ENCODE measurements at regions not wholly inside any gene's neighbourhood (a gene's known extent, or its start where the extent isn't known, plus 50 kb on each side); places are given as distances from the start of the nearest gene placed in this dataset.

DNA sequence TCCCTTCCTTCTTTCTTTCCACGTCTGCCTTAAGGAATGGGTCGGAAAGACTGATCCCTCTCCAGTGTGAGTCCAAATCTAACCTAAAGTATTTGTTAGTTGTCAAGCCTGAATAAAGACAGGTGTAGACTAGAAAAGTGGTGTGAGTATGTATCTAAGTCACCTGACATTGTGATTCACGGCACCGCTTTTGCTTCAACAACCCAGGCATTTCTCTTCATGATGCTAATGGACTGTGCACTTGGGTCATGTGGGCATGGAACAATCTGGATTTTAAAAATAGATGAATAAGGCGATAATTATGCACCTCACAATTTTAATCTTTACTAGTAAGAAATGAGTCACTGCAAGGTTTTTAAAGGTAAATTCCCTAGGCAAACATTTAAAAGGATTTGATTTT, 107.5 kb downstream of the LIPG start:
- intact Hi-C loops (cut with DNase I): no loop called here
- H3K27me3 ChIP-seq: no peaks in the 10 kb centered on the region
- no peaks in the 10 kb centered on the region for H3K4me1 ChIP-seq
- no peak overlapping the region for H3K27ac ChIP-seq
- no peak for TF ChIP-seq CTCF (IDR thresholded peaks at IDR 0.05)
- TF ChIP-seq POLR2A (IDR thresholded peaks at IDR 0.05): no peak
- TF ChIP-seq POLR2AphosphoS5 (IDR thresholded peaks at IDR 0.05; ENCODE audit: insufficient read depth in 1 of 2, low read depth in 1 of 2): no peak
- H3K4me3 ChIP-seq: no peak overlapping the region
- no peaks in the 10 kb centered on the region for H3K9me3 ChIP-seq
- H3K36me3 ChIP-seq: no peaks in the 10 kb centered on the region
- no peak for DNase-seq (ENCODE audit: extremely low spot score in 2 of 2)

DNA sequence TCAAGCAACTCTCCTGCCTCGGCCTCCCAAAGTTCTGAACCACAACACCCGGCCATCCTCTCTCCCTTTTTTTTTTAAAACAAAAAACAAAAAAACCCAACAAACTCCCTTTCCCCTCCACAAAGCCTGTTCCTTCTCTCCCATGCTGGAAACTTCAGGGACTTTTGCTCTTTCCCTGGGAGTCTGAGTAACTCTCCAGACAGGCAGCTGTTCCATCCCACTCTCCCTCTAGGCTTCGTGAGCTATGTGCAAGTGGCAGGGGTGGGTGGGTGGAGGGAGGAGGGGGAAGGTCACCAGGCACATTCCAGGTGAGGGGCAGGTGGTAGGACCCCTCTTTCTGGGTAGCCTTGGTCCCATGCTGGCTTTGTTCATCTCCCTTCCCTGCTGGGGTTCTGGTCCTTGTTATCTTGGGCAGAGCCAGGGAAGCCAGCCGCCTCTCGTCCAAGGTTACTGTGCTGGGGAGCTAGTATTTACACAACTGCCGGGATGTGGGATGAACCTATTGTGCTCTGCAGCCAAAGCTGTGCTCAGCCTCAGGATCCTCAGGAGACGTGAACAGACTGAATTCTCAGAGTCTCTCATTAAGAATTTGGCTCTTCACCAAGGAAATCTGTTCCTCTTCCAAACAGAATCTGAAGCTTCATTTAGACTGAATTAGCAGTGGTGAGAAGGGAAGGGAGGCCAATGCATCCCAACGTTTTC, 106.9 kb downstream of the LIPG start:
- Histone ChIP-seq H3K27ac (no peak overlapping the region), H3K4me1 (no peaks in the 10 kb centered on the region), H3K36me3 (no peaks in the 10 kb centered on the region), H3K9me3 (no peaks in the 10 kb centered on the region), H3K27me3 (no peaks in the 10 kb centered on the region), H3K4me3 (no peak overlapping the region)
- TF ChIP-seq POLR2AphosphoS5 (IDR thresholded peaks at IDR 0.05; ENCODE audit: insufficient read depth in 1 of 2, low read depth in 1 of 2) (no peak), POLR2A (IDR thresholded peaks at IDR 0.05) (no peak), CTCF (IDR thresholded peaks at IDR 0.05) (no peak)
- intact Hi-C loops (cut with DNase I): no loop called here
- DNase-seq (ENCODE audit: extremely low spot score in 2 of 2): no peak

DNA sequence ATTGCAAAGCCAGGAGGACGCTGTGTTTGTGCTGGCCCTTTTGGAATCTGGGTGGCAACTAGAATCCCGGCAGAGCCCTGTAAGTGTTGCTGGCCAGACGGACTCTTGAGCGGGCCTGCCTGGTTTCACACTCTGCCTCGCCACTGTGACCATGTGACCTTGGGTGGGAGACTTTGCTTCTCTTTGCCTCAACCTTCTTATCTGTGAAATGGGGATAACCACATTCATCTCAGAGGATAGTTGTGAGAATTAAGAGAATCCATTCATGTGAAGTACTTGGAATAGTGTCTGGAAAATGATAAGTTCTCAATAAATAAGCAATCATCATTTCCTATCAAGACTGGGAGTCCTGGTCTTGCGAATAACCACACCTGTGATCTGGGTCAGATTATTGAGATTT, 105.6 kb downstream of the LIPG start:
- no peaks in the 10 kb centered on the region for H3K36me3 ChIP-seq
- no peaks in the 10 kb centered on the region for H3K4me1 ChIP-seq
- TF ChIP-seq POLR2AphosphoS5 (IDR thresholded peaks at IDR 0.05; ENCODE audit: insufficient read depth in 1 of 2, low read depth in 1 of 2): no peak
- TF ChIP-seq CTCF (IDR thresholded peaks at IDR 0.05): no peak
- TF ChIP-seq POLR2A (IDR thresholded peaks at IDR 0.05): no peak
- no peak for DNase-seq (ENCODE audit: extremely low spot score in 2 of 2)
- H3K27ac ChIP-seq: no peak overlapping the region
- intact Hi-C loops (cut with DNase I): no loop called here
- no peak overlapping the region for H3K4me3 ChIP-seq
- no peaks in the 10 kb centered on the region for H3K27me3 ChIP-seq
- no peaks in the 10 kb centered on the region for H3K9me3 ChIP-seq

GRCh38 chr18:49666045-49666775, 104.4 kb downstream of the LIPG start:
- Histone ChIP-seq H3K36me3 (no peaks in the 10 kb centered on the region), H3K4me1 (no peaks in the 10 kb centered on the region), H3K4me3 (no peak overlapping the region), H3K27me3 (no peaks in the 10 kb centered on the region), H3K27ac (no peak overlapping the region), H3K9me3 (no peaks in the 10 kb centered on the region)
- intact Hi-C loops (cut with DNase I): no loop called here
- TF ChIP-seq POLR2A (IDR thresholded peaks at IDR 0.05): no peak
- TF ChIP-seq POLR2AphosphoS5 (IDR thresholded peaks at IDR 0.05; ENCODE audit: insufficient read depth in 1 of 2, low read depth in 1 of 2): no peak
- no peak for TF ChIP-seq CTCF (IDR thresholded peaks at IDR 0.05)
- DNase-seq (ENCODE audit: extremely low spot score in 2 of 2): no peak

Measured in vagina (tissue), 2 donors.